ENCODE measurements at regions not wholly inside any gene's neighbourhood (a gene's known extent, or its start where the extent isn't known, plus 50 kb on each side); places are given as distances from the start of the nearest gene placed in this dataset.

DNA sequence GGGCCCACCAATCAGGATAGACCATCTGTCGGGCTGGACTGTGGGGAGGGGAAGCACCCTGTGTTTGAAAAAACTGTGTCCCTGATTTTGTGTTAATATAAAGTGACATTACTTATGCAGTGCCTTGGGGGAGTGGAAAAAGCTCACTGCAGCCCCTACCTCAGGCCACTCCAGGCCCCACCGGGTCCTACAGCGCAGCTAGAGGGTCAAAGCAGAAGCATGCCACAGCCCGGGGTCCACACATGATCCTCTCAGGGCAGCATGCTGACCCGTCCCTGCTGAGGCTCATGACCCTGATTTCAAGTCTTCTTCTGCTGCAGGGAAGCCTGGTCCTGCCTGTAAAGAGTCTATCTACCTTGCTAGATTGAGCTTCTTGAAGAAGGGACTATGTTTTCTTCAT, 133.0 kb upstream of the PLCB4 start:
- DNase-seq (ENCODE audit: low read depth in 2 of 3, low spot score in 2 of 3): no peak

DNA sequence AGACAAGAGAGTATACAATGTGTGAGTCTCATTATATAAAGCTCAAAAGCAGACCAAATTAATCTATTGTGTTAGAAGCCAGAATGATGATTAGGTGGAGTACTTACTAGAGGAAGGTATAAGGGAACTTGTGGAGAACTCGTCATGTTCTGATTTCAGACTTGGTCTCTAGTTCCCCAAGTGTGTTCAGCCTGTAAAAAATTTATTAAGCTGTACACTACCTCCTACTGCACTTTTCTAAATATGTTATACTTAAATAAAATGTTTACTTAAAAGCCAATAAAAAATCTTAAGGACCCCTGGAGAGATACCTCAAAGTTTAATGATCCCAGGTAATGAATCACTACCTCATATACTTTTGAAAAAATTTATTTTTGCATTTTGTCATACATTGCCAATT, 130.4 kb upstream of the PLCB4 start:
- no peak for DNase-seq (ENCODE audit: low read depth in 2 of 3, low spot score in 2 of 3)

GRCh38 chr20:8940326-8940725, 128.6 kb upstream of the PLCB4 start:
- no peak for DNase-seq (ENCODE audit: low read depth in 2 of 3, low spot score in 2 of 3)

GRCh38 chr20:8943631-8944030, 125.3 kb upstream of the PLCB4 start:
- DNase-seq (ENCODE audit: low read depth in 2 of 3, low spot score in 2 of 3): peak in 2 of 3 donors; percentile 13 to 20

DNA sequence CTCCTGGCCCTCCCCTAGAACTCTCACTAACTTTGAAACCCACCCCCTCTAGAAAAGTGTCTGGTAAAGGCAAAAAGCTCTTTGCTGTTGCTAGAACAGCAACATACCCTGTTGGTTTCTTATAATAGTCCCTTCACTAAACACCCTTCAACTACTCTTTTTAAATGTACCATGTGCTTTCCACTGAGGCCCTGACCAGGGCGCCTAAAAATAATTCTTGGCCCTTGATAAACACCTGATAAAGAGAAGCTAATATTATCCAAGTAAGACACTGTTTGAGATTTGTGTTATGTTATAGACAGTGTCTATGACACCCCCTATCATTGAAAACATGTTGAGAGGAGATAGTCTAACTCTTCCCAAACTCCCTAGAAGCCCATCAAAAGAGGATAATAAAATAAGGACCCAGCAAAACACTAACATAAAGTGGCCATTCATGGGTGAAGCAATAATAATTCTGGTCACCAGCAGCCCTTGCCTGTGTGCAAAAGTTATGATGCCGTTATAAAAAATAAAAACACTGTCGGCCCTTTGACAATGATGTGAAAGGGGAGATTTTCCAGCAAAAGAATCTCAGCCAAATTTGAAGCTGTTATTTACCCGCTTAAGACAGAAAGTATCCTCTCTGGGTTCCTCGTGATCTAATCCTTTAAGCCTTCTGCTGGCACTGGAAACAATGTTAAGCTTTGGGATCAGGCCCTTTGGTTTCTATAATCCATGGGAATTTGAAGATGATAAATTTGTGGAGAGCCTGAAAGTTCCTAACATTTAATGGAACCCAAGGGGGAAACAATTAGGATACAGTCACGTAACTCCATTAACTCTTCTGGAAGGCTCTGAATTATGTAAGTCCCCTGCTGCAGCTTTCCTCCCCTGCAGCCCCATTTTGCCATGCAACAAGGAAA, 122.6 kb upstream of the PLCB4 start:
- no peak for DNase-seq (ENCODE audit: low read depth in 2 of 3, low spot score in 2 of 3)

DNA sequence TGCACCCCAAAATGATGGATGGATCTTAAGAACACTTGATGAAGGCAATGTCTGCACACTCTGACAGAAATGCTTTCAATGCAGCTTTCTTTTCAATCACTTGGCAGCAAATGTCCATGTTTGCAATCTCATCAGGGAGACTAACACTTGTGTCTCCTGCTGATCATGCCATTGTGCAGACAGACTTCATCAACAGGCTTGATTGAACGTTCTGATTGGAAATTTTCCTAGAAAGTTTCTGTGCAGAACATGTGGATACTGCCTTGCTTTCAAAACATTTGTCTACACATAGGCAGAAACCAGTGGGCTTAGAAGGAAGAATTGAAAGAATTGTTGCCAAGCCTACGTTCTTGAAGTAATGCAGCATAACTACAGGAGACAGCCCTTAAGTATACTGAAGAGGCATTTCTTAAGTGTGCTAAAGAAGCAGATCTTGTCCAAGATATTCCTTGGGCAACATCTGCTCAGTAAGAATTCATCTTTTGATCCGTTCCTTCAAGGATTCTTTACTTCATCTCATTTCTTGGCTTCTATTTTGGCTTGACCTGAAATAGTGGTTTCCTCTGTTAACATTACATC, 120.4 kb upstream of the PLCB4 start:
- DNase-seq (ENCODE audit: low read depth in 2 of 3, low spot score in 2 of 3): no peak

DNA sequence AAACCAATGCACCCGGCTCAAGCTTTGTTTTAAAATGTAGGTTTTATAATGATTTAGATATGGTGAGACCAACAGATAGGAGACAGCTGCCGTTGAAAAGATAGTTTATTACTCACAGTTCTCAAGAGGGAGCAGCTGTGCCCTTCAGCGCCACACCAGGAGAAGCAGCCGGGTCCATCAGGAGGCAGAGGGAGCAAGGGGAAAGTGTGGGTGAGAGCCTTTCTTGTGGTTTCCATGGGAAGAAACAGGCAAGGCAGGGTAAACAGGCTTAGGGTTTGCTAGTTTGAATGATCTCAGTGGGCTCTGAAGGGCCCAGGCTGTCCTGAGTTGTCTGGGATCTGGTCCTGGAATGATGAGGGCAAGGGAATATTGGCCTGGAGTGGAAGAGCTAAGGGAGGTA, 117.7 kb upstream of the PLCB4 start:
- no peak for DNase-seq (ENCODE audit: low read depth in 2 of 3, low spot score in 2 of 3)

- DNase-seq (ENCODE audit: low read depth in 2 of 3, low spot score in 2 of 3): no peak
These were observed 116.2 kb upstream of the PLCB4 start for GRCh38 chr20:8952721-8953120.

DNA sequence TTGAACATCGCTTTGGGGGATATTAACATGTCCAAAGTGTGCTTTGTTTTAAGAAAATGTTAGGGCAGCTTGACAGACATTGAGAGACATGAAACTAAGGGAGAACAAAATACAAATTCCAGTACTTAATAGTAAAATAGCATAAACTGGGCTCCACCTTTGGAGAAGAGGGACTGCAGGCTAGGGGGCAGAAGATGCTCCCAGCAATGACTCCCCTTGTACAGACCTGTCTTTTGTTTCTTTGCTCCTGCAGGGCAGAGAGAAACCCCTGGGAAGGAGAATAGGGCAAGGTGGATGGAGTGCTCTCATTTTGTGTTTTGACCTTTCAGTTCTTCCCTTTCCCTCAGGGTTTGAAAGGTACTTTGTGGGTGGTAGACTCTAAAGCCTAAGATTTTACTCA, 115.6 kb upstream of the PLCB4 start:
- DNase-seq (ENCODE audit: low read depth in 2 of 3, low spot score in 2 of 3): no peak

DNA sequence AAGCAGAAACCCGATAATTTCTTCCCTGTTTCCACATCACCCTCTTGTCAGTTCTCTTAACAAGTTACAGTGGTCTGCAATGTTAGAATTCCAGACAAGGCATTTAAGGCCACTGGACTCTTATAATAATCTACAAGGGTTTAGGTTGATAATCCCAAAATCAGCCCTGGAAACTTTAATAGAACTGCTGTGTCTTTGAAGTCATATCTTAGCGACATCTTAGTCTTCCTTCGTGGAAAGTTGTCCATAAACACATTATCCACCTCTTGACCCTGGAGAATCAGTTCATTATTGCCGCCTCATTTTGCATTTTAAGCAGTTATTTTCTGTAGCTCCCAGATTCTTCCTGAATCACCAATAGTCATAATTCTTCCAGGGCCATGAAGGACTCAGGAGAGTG, 108.6 kb upstream of the PLCB4 start:
- no peak for DNase-seq (ENCODE audit: low read depth in 2 of 3, low spot score in 2 of 3)

DNA sequence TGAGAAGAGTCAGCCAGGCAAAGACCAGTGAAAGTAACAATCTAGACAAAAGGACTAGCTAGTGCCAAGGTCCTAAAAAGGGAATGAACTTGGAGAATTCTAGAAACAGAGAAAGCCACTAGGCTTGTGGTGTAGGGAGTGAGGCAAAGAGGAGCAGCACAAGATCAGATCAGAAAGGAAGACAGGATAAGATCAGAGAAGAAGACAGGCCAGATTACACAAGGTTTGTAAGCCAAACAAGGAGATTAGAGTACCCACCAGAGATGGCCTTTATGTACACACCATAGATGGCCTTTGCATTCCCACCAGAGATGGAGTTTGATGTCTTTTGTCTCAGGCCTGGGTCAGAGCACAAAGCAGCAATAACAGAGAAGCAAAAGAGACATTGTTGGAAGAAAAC, 105.6 kb upstream of the PLCB4 start:
- DNase-seq (ENCODE audit: low read depth in 2 of 3, low spot score in 2 of 3): no peak

GRCh38 chr20:8964959-8965562, 103.8 kb upstream of the PLCB4 start:
- DNase-seq (ENCODE audit: low read depth in 2 of 3, low spot score in 2 of 3): no peak

- DNase-seq (ENCODE audit: low read depth in 2 of 3, low spot score in 2 of 3): no peak
These were observed 101.1 kb upstream of the PLCB4 start for GRCh38 chr20:8967641-8968245.

DNA sequence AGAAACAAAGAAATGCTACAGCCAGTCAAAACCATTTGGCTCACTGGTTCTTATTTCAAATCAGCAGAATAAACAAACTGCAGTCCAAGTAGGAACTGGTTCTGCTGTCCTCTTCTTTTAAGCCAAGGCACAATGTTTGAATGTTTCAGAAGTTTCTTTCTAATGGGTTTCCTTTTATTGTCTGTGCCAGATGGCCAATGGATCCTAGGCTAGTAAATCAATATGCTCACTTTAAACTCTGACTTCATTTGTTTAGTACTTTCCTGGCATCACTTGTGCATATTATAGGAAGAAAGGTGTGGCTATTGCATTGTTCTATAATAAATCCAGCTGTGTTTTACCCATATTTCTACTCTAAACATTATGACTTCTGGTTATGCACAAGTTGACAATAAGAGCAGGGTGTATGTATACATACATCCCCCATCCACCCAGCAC, 99.7 kb upstream of the PLCB4 start:
- DNase-seq (ENCODE audit: low read depth in 2 of 3, low spot score in 2 of 3): no peak

DNA sequence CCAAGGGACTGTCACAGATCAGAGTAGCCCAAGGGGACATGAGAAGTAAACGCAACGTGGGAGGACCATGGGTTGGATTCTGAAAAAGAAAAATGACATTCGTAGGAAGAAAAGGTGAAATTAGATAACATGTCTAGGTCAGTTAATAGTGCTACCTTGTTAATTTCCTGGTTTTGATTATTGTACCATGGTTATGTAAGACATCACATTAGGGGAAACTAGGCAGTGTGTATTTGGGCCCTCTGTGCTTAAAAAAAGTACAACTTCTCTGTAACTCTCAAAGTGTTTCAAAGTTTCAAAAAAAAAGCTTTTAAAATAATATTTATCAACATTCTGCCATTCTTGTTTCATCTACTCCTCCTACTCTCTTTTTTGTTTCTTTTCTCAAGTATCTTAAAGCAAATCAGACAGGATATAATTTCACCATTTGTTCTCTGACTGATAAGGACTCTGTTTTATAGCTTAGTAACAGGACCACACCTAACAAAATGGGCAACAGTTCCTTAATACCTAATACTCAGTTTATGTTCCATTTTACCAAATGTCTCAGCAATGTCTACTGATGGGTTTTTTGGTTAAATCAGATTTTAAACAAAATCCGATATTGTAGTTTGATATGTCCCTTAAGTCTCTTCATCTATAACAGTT, 97.1 kb upstream of the PLCB4 start:
- peak in 1 of 3 donors; percentile 57 for DNase-seq (ENCODE audit: low read depth in 2 of 3, low spot score in 2 of 3)

GRCh38 chr20:8972963-8973705, 95.8 kb upstream of the PLCB4 start:
- no peak for DNase-seq (ENCODE audit: low read depth in 2 of 3, low spot score in 2 of 3)

GRCh38 chr20:8974009-8974708, 94.7 kb upstream of the PLCB4 start:
- DNase-seq (ENCODE audit: low read depth in 2 of 3, low spot score in 2 of 3): no peak

GRCh38 chr20:8981482-8981881, 87.4 kb upstream of the PLCB4 start:
- no peak for DNase-seq (ENCODE audit: low read depth in 2 of 3, low spot score in 2 of 3)

DNA sequence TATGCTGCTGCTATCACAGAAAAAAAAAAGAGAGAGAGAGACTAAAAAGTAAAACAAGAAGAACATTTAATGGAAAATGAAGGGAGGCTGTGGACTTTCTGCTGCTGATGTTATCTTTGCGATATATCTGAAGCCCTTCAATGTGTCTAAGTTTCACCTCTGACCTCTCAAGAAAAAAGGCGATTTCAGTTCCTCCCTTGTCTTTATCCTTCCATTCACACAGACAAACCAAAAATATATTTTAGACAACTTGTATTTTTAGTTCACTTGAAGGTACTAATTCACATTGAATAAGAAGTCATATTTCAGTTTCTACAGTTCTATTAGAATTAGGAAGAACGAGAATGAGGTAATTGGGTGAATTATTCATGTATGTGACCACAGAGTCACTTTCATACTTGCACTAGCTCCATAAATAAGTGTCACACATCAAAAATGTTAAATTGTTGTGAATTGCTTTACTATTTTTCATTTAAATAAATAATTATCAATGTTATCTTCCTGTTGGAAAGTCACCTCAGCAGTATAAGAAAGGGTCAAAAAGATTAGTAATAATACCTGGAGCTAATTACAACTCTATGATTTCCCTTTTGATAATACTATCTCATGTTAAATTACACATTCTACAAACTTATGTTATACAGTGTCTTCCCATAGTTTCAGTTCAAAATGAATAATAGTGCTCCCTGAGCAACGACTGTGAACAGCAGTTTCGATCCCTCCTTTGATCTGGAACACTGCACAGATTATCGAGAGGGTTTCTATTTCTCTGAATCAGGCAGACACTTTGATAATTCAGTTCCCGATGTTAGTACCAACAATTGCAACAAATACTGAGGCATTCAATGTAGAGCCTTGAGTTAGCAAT, 85.2 kb upstream of the PLCB4 start:
- DNase-seq (ENCODE audit: low read depth in 2 of 3, low spot score in 2 of 3): no peak

Measured in hematopoietic multipotent progenitor cell (in vitro differentiated cells).